Kasumi-1 (cell line): ENCODE measurements at regions not wholly inside any gene's neighbourhood (a gene's known extent, or its start where the extent isn't known, plus 50 kb on each side); places are given as distances from the start of the nearest gene placed in this dataset.
A peak's percentile ranks its signal among the peaks of the same experiment; 100 is the strongest.
"Not testable (repeated sequence)": the region's sequence is repeated elsewhere in the genome, so short reads cannot be mapped to it uniquely, and the experiment has no call there.

Experiments
- DNase-seq, 2 experiments: peaks; one replicate each; lab custom pipeline; 2025; lab: John Stamatoyannopoulos, UW

DNA sequence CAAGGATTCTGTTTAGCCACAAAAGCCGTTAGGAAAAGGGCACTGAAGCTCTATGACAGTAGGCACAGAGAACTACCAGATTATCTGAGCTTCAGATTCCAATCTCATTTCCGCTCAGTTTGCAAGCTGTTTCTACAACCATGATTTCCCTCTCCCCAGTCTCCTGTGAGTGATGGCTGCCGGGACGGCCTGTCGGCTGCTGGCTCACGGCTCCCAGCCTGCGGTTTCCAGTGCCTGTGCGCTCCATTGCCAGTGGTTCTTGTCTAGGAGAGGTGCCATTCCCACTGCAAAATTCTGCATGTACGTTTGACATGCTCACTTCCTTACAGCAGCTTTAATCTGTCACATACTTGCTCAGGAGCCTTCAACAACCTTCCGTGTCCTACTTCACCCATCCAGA is 429.1 kb upstream of the FRG1 start:
- no peak for DNase-seq

DNA sequence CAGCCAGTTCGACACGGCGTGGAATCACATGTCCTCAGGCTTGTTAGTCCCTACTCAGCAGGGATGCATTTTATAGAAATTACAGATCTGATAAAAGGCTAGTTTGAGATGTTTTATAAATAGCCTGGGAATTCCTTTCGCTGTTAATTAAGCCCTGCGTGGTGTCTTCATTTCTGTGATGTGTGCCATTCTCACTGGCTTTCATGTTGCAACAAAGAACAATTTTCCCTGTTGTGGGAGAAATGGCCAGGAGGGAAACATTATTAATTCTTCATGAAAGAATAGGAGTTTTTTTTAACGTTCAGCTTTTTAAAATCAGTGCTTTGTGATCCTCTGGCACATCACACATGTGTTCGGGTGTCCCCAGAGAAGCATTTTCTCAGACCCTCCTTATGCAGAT is 427.3 kb upstream of the FRG1 start:
- DNase-seq, result no peak

DNA sequence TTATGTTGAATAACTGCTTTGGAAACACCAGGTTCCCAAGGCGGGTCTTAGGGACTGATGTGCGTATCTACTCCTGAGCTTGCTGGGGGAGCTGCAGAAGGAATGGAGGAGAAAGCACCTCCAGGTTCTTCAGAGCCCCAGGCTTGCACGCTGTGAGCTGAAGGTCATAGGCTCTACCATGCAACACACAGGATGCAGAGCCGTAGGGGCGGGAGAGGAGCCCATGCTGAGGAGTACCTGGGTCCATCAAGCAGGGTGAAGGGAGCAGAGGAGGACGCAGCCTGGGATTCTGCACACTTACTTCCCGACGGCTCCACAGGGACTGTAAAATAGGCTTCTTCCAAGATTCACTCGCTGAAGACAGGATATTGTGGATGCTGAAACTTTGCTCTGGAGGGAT is 426.5 kb upstream of the FRG1 start:
- DNase-seq, result no peak

DNA sequence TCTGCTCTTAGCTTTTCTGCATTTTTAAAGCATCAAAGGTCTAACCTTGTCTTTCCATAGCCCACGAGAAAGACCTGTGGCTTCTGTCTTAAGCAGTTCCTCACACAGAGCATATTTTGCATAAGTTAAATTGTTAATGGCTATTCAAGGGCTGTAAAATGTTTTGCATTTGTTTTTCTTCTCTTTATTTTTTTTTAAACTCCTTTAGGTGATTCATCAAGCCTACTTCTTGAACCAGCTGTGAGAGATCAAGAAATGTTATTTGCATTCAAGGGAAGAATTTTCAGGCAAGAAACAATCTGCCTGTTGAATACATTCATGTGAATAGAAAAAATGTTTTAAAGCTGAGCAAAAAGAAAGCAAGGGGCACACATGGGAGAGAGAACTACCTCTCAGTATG is 423.8 kb upstream of the FRG1 start:
- DNase-seq, result no peak

DNA sequence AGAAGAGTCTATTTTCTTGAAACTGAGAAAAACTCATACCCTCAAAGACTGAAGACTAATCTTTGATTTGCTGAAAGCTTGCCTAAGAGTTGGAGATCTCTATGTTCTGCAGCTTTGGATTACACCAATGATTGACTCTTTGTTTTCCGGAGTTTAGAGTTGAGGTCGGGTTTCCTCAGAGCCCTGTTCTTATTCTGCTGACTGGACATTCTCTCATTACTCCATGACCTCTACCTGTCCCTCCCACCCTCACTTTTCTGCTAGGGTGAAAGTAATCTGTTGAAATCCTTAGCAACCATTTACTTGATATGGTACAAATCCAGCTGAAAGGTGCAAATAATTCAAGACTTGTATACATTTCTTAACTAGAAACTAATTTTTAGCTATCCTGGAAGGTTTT is 421.5 kb upstream of the FRG1 start:
- DNase-seq, result no peak

DNA sequence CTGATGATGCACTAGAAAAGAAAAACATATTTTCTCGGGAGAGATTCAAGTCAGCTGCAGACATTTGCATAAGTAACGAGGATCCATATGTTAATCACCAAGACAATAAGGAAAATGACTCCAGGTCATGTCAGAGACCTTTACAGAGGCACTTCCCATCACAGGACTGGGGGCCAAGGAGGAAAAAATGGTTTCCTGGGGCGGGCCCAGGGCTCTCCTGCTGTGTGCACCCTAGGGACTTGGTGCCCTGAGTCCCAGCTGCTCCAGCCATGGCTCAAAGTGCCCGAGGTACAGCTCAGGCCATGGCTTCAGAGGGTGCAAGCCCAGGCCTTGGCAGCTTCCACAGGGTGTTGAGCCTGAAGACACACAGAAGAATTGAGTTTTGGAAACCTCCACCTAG is 415.4 kb upstream of the FRG1 start:
- no peak for DNase-seq

DNA sequence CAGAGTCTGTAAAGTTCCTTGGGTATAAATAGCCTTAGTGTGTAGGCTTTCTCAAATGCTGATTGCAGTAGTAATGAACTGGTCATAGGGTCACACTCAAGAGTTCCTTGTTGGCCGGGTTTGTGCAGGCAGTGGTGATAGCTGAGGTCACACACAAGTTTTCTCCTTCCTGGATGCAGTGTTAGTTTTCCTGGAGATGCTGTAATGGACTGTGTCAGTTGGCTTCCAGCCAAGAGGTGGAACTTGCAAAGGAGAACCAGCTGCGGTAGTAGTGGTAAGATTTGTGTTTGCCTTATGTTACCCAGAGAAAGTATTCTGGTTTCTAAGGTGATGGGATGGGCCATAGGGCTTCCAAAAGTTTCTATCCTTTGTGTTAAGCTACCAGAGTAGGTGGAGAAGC is 409.8 kb upstream of the FRG1 start:
- DNase-seq, result no peak

DNA sequence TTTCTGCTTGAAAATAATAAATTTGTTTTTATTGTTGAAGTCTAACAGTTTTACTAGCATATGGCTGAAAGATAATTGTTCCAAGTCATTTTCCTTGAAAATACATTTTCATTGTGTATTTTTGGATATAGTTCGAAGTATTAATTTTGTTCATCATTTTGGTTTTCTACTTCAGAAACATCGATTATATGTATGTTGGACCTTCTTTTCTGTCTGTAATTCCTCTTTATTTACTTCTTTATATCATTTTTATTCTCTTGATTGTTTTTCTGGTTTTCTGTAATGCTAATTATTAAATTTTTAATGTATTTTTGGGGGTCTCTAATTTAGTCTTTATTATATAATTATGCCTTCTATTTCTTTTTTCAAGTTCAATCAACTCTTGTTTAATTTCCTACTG is 407.1 kb upstream of the FRG1 start:
- DNase-seq, result peak in 1 of 2 experiments; percentile 7

DNA sequence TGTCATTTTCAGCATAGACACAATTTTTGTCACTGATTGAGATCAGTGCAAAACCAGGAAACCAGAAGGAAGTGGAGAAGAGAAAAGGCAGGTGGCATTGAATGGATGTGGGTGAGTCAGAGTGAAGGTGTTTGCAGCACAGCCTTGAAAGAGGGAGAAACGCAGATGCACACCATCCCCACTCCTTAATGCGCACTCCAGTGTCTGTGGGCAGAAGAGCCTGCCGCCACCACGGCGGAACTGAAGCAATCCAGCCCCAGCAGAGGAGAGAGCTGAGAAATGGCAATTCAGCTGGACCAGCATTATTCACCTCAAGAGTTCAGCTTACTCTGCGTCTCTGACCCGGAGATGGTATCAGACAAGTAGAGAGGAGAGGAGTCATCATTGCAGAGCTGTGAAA is 393.1 kb upstream of the FRG1 start:
- DNase-seq, result no peak

DNA sequence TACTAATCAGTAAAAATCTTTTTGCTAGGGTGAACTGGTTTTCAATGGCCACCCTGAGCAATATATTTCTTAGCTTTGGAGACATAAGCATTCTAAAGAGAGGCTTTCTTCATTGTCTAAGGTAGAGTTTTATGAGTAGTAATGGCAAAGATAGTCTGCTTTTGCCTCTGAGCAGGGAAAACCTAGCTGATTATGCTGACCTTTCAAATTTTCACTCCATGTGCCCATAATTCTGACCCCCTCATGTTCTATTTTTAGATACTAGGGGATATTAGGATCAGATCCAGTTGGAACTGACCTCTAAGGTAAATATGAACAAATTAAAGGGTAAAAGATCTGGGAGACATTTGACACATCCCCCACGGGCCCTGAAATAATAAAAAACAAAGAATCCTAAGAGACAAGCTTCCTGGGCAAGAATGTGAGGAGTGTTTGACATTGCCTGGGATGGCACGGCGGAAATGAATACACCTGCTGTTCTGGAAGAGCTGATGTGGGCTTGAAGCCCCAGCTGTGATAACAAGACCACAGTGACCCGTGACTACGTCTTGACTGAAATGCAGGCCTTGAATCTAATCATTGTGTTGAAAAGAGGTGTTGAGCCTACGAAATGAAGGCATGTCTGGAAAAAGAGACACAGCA is 392.1 kb upstream of the FRG1 start:
- DNase-seq, result no peak

DNA sequence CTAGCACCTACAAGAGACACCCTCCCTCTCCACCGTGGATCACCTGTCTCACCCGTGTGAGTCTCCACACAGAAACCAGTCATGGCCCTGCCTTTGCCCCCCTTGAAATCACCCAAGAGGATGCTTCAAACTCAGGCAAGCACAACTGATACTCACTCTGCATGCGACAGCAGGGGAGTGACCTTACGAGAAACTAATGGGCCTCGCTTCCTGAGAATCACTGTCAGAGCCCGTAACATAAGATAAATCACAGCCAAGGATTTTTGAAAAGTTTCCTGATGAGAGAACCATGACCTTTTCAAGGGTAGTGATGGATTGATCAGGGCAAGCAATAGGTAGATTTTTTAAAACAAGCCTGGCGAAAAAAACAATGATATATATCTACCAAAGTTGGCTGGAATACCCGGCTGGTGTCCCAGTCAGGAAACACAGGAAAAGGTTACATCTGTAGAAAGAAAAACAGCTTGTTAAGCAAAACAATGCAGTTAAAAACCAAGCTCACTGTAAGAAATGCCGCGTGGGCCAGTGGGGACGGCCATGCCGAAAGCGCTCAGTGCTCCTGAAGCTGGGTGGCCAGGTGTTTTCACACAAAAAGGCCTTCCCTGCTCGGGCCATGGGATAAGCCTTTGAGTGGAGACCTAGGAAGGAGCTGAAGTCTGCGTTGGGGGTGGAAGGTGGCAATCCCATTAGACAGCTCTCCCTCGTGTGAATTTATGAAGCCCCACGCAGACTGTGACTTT is 388.6 kb upstream of the FRG1 start:
- DNase-seq, result not testable (repeated sequence)

DNA sequence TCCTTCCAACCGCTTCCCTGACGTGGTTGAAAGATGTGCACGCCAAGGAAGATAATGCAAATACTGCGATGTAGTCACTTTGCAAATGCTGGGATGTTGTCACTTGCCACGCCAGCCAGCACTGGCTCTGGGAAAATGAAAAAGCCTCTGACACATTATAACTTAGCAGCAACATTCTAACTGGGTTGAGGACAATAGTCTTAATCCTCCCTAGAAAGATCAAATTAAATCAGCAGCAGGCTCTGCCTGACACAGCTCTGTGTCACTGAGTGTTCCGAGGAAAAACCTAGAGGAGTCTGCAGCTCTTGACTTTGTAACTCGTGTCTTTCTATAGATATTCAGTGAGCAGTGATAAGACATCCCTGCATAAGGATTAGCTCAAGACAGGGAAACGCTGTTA is 380.1 kb upstream of the FRG1 start:
- DNase-seq, result not testable (repeated sequence)

DNA sequence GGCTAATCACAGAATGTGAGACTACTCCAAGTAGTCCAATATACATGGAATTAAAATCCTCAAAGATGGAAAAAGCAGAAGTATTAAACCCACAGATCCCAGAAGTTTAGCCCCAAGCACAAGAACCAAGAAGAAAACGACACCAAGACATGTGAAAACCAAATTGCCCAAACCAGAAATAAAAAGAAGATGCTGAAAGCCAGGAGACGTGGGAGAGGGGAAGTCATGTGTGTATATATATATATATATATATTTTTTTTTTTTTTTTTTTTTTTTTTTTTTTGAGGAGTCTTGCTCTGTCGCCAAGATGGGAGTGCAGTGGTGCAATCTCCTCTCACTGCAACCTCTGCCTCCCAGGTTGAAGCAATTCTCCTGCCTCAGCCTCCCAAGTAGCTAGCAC is 376.9 kb upstream of the FRG1 start:
- DNase-seq, result peak in 1 of 2 experiments; percentile 9

DNA sequence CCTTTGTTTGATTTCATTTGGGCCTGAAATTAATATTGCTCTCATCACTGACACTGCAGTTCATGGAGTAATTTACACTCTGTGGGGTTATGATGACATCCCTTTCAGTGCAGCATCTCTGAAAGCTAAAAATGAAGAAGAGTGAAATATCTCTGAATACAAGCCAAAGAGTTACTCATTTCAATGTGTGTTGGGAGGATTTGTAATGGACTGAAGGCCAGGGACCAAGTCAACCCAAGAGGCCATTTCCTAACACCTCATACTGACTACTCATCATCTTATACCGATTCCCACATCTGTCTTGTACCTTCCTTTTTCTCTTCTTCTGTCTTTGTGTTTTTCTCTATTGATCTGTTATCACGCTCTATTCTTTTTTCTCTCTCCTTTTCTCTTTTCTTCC is 374.4 kb upstream of the FRG1 start:
- not testable (repeated sequence) for DNase-seq

DNA sequence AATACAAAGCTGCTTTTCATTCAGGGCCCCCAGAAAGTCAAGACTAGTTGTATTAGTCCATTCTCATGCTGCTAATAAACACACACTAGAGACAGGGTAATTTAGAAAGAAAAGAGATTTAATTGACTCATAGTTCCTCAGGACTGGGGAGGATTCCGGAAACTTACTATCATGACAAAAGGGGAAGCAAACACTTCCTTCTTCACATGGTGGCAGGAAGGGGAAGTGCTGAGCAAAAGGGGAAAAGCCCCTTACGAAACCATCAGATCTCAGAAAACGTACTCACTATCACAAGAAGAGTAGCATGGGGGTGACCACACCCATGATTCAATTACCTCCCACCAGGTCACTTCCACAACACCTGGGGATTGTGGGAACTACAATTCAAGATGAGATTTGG is 373.8 kb upstream of the FRG1 start:
- DNase-seq, result peak; percentile 74 to 83

DNA sequence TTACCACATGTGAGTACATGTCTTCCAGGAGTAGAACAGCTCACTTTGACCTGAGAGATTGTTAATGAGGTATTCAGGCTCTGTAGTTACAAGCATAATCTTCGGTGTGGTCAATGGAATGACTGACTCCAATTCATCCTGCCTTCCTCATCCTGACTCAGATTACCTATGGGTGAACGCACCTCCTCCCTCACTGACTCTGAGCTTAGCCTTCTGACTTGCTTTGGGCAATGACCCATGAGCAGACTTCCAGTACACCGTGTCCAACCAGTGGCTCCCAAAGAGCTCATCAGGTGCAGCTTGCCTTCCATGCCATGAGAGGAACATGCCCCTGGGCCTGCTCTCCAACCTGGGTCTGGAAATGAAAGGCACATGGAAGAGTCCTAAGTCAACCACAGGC is 361.0 kb upstream of the FRG1 start:
- not testable (repeated sequence) for DNase-seq

DNA sequence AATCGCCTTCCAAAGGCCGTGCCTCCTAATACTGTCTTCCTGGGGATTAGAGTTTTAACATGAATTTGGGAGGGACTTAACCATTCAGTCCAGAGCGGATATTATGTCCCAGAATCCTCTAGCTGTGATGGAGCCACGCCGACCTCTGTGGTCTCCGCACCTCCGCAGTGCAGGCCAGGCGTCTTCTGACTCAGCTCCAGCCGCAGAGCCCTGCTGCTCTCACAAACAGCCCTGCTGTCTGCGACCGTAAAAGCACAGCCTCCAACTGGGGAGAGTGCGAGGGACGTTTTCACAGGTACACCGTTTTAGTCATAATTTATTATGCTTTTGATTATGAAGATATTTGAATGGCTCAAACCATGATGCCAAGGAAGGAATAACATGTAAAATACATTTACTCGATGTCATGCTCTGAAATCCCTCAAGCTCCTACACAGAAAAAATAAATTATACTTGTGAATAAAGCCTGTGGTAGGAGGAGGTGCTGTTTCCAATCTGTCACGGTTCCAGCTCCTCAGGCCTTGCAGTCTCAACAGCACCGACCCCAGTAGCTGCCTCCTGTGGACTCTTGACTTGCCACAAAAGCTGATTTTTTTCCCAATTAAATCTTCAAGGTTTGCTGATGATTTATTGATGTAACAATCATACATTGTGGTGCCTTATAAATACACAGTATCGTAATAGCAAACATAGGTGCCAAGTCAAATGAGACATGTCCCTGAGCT is 353.6 kb upstream of the FRG1 start:
- not testable (repeated sequence) for DNase-seq

DNA sequence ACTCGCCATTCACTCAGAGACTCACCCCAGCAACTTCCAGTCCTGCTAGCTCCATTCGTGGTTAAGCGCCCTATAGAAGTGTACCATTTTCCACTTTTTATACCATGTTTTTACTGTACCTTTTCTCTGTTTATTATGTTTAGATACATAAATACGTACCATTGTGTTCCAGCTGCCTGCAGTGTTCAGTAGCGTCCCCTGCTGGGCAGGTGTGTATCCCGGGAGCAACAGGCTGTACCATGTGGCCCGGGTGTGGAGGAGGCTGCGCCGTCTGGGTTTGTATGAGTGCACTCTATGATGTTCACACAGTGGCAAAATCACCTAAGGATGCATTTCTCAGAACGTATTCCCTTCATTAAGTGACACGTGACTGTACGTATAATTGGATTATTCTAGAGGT is 351.5 kb upstream of the FRG1 start:
- not testable (repeated sequence) for DNase-seq

DNA sequence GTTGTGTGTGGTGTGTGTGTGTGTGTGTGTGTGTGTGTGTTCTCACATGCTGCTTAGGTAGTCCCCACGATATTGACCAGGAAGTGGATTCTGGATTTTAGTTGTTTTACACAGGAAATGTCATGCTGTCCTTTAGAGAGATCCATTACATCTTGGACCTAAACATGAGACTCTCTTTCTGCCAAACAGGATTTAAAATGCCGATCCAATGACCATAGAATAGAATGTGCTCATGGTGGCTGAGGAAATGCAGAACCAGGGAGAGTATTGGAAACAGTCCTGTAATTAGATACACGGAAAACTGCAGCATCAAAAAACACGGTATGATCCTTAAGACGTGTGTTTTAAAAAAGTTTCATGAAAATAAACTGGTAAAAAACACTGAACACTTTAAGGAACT is 347.8 kb upstream of the FRG1 start:
- DNase-seq, result no peak

DNA sequence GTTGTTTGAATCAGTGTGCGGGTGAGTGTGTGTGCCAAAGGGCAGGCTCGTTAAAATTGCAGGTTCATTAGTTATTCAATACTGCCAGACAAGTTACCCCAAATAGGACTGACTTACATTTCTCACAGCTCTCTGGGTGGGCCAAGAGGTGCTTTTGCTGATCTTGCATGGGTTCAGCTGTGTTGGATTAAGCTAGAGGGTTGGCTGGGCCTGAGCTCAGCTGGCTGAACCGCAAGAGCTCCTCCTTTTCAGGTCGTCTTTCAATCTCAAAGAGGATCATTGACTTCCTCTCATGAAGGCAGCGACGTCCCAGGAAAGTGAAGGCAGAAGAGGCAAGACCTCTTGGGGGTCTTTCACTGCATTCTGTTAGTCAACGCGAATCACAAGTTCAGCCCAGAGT is 343.3 kb upstream of the FRG1 start:
- DNase-seq, result no peak

DNA sequence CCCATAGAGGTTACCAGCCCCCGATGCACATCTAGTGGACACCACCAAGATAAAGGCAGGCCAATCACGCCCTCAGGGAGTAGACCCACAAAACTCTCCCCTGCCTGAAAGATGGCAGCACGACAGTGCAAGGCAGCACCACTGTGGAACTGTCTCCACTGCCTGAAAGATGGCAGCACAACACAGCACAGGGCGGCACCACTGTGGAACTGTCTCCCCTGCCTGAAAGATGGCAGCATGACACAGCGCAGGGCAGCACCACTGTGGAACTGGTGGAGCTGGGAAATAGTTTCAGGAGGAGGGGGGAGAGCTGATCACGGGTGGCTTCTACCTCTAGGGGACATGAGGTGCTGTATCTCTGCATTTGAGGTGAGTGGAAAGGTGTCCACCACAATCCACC is 340.4 kb upstream of the FRG1 start:
- DNase-seq, result no peak

DNA sequence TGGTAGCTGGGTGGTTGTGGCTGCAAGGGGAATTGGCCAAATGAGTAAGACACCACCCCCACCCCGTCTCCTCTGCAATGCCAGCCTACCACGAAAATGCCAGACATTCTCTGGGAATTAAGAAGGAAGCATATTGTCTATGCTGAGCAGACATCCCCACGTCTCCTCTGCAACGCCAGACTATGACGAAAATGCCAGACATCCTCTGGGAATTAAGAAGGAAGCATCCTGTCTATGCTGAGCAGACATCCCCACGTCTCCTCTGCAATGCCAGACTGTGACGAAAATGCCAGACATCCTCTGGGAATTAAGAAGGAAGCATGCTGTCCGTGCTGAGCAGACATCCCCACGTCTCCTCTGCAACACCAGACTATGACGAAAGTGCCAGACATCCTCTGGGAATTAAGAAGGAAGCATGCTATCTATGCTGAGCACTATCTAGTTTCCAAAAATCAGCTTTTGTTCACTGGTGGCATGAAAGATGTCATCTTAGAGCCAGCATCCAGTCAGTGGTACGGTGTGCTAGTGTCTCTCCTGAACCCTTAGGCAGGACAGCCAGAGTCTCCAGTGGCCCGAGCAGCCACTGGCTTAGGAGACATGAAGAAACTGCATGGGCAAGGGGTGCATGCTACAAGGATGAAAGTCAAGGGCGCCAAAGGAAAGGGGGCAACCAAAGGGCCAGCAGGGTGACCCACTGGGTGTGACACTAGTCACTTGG is 339.8 kb upstream of the FRG1 start:
- no peak for DNase-seq

DNA sequence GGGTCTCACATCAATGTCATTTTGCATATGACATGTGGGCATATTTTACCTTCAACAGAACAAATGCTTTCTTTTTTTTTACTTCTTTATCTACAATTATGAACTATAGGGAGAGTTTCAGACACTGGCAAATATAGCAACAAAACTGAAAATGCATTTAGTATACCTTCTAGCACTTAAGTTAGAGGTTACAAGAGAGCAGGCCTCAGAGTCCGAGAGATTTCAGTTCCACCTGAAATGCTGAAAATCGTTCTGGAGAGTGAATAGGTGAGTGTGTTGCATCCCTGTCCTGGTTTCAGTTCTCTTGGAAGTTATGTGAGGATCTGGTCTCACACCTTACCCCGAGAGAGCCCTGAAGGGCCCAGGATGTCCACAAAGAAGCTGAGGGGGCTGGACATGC is 337.8 kb upstream of the FRG1 start:
- DNase-seq, result not testable (repeated sequence)
